GM19035 (cell line): ENCODE measurements at regions not wholly inside any gene's neighbourhood (a gene's known extent, or its start where the extent isn't known, plus 50 kb on each side); places are given as distances from the start of the nearest gene placed in this dataset.

Experiments used
- ATAC-seq: cut with Tn5 transposase; IDR thresholded peaks from one replicate; pipeline ENCODE4 v1.9.1; 2021; ENCODE audit not compliant: unreplicated experiment

GRCh38 chr12:124433147-124433874 lies 134.1 kb downstream of the NCOR2 start:
- ATAC-seq, result no peak

DNA sequence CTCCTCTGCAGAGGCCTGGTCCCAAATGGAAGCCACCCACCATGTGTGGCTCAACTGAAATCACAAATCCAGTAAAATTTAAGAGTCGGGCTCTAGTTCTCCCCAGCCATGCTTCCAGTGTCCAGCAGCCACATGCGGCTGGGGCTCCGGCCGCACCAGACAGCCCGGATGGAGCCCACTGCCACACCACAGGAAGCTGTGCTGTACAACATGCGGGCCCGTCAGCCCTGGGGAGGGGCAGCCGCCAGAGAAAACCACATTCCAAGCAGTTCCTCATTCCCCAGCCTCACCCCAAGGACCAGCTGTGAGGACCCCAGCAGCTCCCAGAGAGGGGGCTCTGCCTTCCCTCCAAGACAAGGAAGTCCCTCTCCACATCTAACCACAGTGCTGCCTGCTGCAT lies 135.0 kb downstream of the NCOR2 start:
- no peak for ATAC-seq

DNA sequence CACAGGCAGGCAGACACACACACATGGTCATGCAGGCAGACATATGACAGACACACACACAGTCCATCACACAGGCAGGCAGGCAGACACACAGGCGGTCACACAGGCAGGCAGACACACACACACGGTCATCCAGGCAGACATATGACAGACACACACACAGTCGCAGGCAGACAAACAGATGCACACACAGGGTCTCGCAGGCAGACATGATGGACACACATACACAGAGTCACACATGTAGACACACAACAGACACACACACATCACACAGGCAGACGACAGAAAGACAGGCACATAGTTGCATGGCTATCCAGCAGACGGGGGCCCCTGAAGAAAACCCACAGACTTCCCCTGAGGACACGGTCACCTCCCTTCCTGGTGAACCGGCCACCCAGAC lies 135.4 kb downstream of the NCOR2 start:
- no peak for ATAC-seq

GRCh38 chr12:124430491-124430890 lies 135.6 kb downstream of the RFLNA start:
- no peak for ATAC-seq

GRCh38 chr12:124429535-124429934 lies 134.6 kb downstream of the RFLNA start:
- ATAC-seq, result no peak

- ATAC-seq, result no peak
These were observed 133.9 kb downstream of the RFLNA start for GRCh38 chr12:124428792-124429281.

DNA sequence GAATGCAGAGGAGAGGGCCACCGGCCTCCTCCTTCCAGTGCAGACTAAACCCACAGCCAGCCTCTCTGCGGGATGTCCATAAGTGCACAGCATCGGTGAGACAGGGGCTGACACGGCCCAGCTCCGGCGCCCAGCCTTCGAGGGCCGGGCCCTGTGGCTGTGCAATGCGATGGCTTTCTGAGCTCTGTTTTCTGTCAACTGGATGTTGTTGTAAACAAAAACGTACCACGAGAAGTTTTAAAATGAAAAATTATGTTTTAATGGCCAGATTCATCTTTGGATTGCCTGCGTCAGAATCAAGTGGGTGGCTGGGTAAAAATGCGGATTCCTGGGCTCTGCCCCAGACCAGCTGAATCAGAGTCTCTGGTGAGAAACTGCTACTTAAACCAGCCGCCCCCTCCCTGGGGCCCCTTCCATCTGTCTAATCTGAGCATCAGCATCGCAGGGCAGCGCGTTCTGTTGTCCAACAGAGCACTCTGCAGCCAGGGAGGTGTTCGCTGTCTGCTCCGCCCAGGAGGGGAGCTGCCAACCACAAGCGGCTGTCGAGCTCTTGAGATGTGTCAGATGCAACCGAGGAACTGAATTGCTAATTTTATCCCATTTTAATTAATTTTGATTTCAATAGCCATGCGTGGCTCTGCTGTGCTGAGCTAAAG lies 133.4 kb downstream of the RFLNA start:
- ATAC-seq, result no peak

DNA sequence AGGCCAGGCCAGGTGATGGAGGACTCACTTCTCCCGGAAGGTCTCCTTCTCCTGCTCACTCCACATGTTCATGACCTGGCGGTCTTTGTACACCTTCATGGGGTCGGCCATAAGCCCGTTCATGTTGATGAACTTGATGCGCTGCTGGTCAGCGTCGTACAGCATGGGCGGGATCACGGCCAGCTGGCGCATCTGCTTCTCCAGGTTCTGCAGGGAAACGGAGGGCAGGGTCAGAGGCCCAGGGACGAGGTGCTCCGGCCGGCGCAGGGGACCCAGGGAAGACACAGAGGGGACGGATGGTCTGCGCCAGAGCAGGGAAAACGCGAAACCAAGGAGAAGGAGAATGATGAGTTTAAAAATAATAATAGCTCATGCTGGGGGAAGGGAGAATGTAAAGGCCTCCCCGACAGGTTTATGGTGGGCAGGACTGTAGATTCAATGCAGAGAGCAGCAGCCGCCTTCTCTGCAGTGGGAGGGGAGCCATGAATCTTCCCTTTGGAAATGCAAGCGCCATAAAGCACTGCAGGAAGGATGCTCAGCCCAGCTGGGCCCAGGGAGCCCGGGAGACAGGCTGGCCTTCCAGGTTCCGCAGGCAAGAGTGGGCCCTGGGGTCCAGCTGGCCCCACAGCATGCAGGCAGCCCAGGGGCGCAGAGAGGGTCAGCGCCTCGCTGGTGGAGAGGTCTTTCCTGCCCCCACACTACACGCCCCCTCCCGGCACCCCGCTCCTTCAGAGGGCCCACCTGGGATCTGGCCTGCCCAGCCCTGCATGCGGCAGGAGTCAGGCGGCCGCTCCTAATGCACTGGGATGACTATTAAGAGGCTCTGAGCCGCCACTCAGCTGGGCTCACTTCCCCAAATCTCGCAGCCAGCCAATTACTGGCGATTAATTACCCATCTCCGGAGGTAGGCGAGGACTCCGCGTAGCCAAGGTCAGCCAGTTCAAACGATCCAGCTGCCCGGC lies 132.0 kb downstream of the RFLNA start:
- no peak for ATAC-seq

DNA sequence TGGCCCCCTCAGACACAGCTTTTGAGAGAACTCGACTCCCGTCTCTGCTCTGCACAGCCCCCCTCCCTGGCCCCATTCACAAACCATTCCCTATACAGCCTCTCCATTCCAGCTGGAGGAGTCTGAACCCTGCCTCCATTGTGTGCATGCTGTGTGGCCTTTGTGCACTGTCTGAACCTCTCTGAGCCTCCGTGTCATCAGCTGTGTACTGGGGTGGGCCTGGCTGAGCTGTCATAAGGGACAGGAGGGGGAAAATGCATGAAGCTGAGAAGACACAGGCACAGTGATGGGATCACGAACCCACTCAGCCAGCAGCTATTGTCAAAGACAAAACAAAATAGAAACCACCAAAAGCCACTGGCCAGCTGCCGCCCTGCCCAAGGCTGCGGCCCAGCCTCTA lies 130.8 kb downstream of the RFLNA start:
- no peak for ATAC-seq

- ATAC-seq, result no peak
These were observed 129.6 kb downstream of the RFLNA start for GRCh38 chr12:124424516-124424905.

GRCh38 chr12:124423761-124424515 lies 129.0 kb downstream of the RFLNA start:
- no peak for ATAC-seq

DNA sequence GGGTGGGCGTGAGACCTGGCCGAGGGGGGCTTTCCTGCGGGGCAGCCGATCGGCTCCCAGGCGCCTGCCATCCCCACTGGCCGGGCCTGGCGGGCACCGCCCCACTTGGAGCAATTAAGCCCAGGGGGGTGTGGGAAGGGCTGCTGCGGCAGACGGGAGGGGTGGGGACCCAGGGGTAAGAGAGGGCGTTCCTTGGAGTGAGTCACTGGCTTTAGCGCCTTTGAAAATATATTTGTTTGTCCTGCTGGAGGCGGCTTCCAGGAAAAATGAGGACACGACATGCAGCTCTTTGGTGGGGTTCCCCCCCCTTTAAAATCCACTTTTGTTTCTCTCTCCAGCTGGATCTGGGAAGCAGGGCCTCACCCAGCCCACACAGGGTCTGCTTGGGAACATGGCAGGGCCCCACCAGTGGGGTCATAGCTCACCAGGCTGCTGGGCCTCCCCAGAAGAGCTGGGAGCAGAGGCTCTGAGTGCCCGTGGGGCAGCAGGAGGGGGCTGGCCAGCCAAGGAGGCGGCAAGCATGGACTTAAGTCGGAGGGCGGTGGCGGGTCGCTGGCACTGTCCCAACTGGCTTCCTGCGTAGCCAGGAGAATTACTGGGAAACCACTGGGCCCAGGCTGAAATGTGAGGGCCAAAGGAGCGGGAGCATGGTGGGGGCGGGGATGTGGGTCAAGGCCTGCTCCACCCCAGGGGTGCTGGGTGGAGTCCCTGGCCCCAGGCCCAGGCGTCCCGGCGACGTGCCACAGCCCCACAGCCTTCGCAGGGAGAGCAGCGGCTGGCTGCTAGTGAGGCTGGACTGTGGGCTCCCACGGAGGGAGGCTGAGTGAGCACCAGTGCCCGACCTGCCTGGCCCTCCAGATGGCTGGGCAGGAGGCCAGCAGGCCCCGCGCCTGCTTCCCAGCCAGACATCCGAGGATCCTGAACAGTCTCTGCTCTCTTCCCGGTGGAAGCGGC lies 128.0 kb downstream of the RFLNA start:
- no peak for ATAC-seq

DNA sequence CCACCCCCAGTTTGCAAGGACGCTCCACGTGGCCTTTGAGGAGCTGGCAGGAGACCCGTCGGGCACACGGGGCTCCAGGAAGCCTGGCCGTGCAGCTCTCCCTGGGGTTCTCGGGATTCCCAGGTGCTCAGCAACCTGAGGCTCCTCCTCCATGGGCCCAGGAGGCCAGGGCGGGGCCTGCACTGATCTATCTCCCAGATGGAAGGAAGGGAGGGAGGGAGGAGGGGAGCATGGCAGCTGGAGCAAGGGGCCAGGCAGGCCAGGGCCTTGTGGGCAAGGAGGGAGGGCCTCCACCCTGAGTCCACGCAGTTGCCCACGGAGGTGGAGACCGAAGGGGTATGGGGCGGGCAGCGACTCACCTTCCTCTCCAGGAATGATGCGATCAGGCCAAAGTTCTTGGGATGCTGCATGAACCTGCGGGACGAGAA lies 127.3 kb downstream of the RFLNA start:
- no peak for ATAC-seq

DNA sequence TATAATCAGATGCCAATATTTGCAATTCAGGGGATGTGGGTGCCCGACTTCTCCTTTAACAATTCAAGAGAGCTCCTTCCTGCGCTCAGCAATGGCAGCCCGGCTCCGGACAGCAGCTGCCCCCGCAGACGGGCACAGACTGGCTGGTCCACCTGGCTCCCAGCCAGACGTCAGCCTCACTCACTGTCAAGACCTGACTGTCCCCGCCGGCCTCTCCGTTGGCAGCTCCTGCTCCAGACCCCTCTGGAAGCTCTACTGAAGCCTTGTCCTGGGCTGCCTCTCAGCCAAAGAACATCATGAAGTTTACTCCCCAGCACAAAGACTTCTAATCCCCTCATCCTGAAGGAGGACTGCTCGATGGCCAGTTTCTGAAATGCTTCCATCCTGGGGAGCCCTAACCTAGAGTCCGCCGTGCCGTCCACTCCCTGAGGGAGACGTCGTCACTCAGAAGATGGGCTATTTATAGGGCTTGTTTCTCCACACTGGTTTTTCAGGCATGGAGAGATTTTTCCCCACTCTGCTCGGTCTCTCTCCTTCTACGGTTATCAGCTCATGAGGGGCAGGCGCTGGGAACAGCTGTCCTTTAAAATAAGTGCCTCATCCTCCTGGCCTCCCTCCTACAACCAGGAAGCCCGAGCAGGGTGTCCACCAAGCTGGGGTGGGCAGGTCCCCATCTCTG lies 126.2 kb downstream of the RFLNA start:
- ATAC-seq, result no peak

DNA sequence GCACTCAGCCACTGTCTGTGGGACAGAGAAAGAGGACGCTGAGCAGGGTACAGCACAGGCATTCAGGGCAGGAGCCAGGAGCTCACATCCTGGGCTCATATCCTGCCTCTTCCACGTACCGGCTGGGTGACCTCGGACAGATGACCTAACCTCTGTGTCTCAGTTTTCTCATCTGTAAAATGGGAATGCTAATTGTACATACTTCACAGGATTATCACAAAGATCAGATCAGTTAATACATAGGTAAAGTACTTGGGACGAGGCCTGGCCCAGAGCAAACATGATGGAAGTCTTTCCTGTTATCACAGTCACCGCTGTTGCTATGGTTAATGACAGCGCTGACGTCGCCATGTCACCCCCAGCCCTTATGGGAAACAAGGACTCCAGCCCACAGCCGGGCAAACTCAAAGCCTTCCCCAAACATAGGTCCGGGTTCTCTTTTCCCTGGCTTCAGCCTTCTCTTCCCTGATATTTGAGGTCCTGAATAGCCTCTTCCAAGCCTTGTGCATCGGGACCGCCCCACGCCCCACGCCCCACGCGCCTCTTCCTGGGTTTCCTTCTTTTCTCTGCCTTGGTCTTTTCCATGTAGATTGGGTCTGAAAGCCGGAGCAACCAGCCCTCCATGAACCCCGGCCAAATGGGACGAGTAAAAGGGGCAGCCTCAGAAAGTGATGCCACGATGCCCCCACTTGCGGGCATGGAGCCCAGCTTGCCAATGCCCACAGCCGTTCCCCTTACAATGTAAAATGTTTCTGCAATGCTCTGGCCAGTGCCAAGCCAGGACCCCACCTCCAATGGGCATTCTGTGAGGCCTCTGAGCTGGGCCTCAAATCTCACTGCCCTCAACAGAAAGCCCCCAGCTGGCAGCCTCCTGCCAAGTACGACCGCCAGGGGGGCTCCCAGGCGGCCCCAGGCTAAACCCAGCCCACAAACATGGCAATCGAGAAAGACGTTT lies 125.4 kb downstream of the RFLNA start:
- ATAC-seq, result no peak

DNA sequence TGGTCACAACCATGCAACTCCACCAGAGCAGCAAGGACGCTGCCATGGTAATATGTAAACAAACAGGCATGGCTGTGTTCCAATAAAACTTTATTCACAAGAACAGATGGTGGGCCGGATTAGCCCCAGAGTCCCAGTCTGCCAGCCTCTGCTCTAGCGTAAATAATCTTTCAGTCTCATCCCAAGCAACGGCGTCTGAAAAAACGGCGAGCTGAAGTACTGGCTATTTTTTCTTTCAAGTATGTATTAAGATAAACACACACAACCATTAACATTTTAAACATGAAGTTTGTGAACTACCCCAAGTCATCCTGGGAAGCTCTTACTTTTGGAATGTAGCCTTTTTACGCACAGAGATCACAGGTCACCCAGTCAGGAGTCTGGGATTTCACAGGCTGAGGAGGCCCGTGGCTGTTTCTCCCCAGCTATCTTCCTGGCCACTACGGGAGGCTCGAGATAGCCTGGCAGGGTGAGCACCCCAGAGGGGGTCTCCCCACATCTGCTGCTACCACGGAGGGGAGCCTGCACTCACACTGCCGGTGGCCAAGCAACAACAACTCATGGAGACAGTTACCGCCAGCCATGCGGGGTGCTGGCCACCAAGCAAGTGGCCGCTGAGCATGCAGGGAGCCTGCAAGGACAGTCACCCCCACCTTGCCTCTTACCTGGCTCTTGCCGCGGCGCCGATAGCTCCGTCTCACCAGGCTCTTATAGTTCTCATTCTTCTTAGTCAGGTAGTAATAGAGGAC lies 124.6 kb downstream of the RFLNA start:
- ATAC-seq, result no peak

DNA sequence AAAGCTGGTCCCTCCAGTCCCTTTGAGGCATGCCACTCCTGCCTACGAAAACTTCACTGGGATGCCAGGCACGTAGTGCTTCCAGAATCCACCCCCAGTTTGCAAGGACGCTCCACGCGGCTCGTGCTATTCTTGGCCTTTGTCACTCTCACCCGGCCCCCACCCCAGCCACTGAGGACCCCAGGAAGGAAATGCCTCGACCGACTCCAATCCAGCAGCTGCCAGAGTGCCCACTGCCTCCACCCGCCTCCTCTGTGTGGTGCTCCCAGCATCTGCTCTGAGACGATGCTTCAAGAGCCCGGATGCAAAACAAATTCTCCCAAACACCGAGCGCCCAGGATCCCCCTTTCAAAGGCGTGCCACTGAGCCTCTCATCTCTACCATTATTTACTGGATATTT lies 123.9 kb downstream of the RFLNA start:
- no peak for ATAC-seq
